ENCODE measurements at regions not wholly inside any gene's neighbourhood (a gene's known extent, or its start where the extent isn't known, plus 50 kb on each side); places are given as distances from the start of the nearest gene placed in this dataset.

DNA sequence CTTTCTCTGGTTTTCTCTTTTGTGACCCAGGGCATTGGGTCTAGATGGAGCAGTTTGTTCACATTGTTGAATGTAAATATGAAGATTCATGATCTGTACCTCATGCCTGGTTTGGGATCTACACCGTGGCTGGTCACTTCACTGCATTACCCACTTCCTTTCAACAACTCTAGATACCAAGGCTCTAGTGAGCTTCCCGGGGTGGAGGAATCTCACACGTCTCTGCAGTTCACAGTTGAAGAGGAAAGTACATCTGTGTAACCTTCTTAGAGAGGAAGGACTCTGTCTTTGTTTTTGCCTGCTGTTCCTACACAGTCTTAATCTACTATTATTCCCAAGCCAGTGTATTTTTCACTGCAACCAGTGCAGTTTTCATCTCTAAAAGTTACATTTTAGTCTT lies 574.8 kb downstream of the MBD2 start:
- DNase-seq (ENCODE audit: low read depth, low spot score) = no peak
- in situ Hi-C loops (cut with HindIII; ENCODE audit: low pct_unique_long_range_greater_than_20kb, low sequenced_read_pairs) = no loop called here

DNA sequence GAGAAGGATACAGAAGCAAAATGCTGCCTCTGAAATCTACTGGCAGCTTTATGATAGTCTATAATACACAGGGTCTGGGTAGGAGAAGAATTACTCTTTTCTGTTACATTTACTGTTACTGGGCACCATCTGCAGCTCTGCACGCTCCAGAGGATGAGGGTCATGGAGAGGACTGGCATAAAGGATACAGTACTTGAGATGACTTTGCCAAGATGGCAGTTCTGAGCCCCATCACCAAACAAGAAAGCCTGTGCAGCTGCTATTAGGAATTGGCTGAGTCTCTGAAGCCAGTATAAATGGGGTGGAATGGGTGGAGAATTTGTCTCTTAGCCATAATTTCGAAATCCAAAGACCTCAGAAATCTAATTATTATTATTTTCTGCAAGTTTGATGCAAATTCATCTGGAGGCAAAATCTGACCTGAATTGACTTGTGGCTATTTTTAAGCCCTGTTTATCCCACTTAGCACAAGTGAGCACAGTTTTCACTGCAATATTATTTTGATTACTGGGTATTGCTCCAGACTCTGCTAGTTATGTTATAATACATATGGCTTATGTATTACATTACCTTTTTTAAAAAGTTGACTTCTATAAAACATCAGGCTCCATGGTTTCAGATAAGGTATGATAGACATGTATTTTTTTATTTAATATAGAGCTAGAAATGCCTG lies 579.5 kb downstream of the MBD2 start:
- in situ Hi-C loops (cut with HindIII; ENCODE audit: low pct_unique_long_range_greater_than_20kb, low sequenced_read_pairs) = no loop called here
- DNase-seq (ENCODE audit: low read depth, low spot score) = no peak

DNA sequence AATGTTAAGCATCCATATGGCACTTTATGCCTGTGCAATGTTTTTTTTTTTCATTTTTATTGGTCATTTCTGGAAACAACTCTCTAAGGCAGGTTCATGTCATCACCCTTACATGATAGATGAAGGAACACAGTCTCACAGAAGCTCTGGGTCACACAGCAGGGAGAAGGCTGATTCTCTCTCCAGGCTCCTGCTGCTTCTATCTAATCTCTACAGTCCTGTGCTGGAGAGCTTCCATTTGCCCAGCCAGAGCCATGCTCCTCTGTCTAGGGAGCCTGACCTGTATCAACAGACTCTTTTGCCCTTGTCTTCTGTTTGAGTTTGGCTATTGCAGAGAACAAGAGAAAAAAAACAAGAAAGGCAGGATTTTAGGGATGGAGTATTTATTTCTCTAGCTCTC lies 584.8 kb downstream of the MBD2 start:
- no peak for DNase-seq (ENCODE audit: low read depth, low spot score)
- in situ Hi-C loops (cut with HindIII; ENCODE audit: low pct_unique_long_range_greater_than_20kb, low sequenced_read_pairs) = no loop called here

DNA sequence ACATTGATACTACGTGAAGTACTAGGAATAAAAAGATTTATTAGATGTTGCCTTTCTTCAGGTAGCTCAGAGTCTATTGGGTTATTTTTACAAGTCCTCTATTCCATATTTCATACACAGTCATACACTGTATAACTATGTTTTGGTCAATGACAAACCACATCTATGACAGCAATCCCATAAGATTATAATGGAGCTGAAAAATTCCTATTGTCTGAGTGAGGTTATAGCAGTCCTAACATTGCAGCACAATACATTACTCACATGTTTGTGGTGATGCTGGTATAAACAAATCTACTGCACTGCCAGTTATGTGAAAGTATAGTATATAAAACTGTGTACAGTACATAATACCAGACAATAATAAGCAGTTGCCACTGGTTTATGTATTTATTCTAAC lies 595.1 kb downstream of the MBD2 start:
- in situ Hi-C loops (cut with HindIII; ENCODE audit: low pct_unique_long_range_greater_than_20kb, low sequenced_read_pairs) = no loop called here
- no peak for DNase-seq (ENCODE audit: low read depth, low spot score)

DNA sequence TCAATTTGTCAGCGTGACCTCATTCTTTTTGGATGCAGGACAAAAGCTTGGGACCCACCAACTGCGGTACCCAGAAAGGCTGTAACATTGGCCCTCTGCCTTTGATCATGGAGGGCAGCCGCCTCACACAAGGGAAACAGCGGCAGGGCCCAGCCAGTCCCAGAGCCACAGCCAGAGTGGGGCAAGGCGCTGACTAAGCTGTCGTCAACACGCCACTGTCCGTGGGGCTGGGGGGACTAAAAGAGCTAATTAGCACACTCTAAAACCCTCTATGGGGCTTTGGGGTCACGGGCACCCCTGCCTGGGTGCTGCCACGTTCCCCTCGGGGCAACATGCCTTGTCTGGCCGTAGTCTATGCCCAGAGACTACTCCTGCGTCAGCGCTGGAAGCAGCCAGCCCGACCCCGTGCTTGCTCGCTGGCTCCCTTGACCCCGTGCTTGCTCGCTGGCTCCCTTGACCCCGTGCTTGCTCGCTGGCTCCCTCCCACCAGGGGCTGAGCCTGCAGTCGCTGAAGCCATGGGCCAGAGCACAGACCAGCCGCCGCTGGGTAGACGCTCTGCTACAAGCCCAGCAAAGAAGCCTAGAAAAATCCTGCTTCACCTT lies 598.4 kb downstream of the MBD2 start:
- in situ Hi-C loops (cut with HindIII; ENCODE audit: low pct_unique_long_range_greater_than_20kb, low sequenced_read_pairs) = no loop called here

DNA sequence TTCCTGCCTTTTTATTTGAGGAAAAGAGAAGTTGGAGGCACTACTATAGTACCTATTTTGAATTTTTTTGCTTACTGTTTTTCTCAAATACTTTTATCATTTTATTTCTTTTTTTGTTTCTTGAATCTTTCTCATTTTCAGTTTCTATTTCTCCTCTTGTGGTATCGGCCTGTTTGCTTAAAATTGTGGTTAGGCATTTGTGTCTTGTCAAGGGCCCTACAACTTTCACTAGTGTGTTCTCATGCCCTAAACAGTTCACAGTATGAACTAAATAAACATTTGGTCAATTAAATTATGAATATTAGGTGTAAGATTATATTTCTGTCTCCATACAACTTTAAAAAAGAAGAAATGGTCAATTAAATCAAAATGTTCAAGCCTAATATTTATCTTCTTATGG lies 613.5 kb downstream of the MBD2 start:
- in situ Hi-C loops (cut with HindIII; ENCODE audit: low pct_unique_long_range_greater_than_20kb, low sequenced_read_pairs) = no loop called here
- no peak for DNase-seq (ENCODE audit: low read depth, low spot score)

More for the DNA sequence above, 598.4 kb downstream of the MBD2 start:
- DNase-seq (ENCODE audit: low read depth, low spot score) = no peak

DNA sequence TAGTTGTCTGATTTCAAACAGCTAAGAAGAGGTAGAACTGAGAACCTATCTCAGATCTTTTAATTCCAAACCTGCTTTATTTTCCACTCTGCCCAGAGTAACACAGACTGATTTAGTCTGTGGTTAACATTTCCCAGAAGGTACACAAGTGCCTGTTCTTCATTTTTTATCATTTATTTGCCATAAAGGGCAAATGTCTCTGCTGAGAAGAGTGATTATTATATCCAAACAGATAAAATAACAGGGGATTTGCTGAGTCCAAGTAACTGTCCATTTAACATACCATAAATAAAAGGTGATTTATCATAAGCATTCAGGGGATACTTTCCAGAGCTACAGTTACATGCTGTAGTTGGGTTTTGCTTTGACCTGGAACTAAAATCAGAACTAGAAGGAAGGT lies 617.7 kb downstream of the MBD2 start:
- in situ Hi-C loops (cut with HindIII; ENCODE audit: low pct_unique_long_range_greater_than_20kb, low sequenced_read_pairs) = no loop called here
- DNase-seq (ENCODE audit: low read depth, low spot score) = no peak

DNA sequence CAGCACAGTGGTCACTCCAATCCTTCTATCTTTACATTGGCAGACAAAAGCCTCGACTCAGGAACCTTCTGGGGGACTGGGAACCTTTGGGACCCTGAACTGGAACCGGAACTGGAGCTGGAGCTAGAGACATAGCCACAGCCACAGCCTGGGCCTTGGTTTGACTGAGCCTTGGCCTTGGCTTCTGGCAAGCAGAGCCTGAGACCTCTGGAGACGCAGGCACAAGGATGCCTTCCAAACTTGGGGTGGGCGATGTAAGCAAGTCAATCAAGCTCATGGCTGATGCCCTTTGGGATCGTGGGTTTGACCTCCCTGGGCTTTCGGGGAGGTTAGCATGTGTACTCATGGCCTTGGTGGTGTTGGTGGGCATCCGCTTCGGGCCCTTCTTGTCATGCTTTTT lies 619.3 kb downstream of the MBD2 start:
- no peak for DNase-seq (ENCODE audit: low read depth, low spot score)
- in situ Hi-C loops (cut with HindIII; ENCODE audit: low pct_unique_long_range_greater_than_20kb, low sequenced_read_pairs) = no loop called here

DNA sequence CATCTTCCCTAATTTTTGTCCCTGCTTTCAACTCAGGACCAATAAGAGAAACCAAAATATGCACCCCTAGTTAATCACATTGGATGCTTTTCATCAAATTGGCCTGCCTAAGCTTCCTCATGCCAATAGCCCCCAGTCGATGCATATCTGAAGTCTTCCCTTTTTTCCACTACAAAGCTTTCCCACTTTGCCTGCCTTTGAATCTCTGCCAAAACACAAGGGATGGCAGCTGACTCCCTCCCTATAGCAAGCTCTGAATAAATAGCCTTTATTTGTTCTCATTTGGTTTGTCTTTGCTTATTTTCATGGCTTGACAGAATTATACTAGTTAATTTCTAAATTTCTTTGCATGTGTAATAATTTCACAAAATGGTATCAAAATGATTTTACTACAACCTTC lies 621.2 kb downstream of the MBD2 start:
- DNase-seq (ENCODE audit: low read depth, low spot score) = no peak
- in situ Hi-C loops (cut with HindIII; ENCODE audit: low pct_unique_long_range_greater_than_20kb, low sequenced_read_pairs) = no loop called here

DNA sequence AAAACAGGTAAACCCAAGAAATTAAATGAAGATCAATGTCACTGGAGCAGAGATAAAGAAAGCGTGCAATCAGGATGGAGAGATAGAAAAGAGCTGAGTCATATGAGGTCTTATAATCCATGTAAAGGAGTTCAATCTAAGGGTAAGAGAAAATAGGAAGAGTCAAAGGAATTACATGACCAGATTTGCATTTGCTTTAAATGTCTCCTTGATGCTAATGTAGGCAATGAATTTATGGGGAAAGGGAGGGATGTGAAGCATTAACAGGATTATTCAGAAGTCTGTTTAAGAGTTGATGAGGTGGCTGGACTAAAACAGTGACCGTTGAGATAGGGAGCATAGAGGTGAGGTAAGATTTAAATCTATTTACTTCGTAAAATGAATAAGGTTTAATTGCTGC lies 623.1 kb downstream of the MBD2 start:
- in situ Hi-C loops (cut with HindIII; ENCODE audit: low pct_unique_long_range_greater_than_20kb, low sequenced_read_pairs) = no loop called here
- DNase-seq (ENCODE audit: low read depth, low spot score) = no peak

DNA sequence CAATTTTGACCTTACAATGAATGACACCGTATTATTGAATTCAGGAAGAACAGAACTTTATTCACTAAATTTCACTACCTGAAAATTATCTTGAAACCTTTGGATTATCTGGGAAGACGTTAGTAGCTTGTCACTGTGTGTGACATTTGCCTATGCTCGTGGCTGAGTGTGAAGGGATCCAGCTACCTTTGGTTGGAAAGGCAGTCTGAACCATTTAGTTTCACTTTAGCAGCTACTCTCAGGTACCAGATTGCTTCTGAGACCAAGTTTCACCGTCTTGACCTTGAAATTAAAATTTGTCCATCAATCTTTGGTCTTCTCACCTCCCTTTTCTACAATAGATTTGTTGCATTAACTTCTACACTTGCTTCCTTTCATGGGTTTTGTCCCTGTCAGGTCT lies 637.5 kb downstream of the MBD2 start:
- in situ Hi-C loops (cut with HindIII; ENCODE audit: low pct_unique_long_range_greater_than_20kb, low sequenced_read_pairs) = no loop called here
- no peak for DNase-seq (ENCODE audit: low read depth, low spot score)
